Common myeloid progenitor, CD34-positive (primary cell): ENCODE measurements at regions not wholly inside any gene's neighbourhood (a gene's known extent, or its start where the extent isn't known, plus 50 kb on each side); places are given as distances from the start of the nearest gene placed in this dataset.

ENCODE experiments used
- CTCF ChIA-PET: fragments of 350-600 bp; sonication (Branson Sonifier 250); formaldehyde crosslinking; loops from one replicate; lab custom pipeline; 2021; ENCODE audit warnings: antibody characterized with exemption; lab: Charles Lee
- POLR2A ChIA-PET: fragments of 350-600 bp; sonication (Branson Sonifier 250); formaldehyde crosslinking; loops from one replicate; lab custom pipeline; 2021; ENCODE audit warnings: antibody characterized with exemption; lab: Charles Lee
- DNase-seq, 3 donors: peaks; one replicate each; pipeline versions ENCODE4 v3.0.0 to v3.0.0-alpha.2; 2013
- H3K27ac ChIP-seq, 2 experiments: 1 replicate in 1 of 2; 2 replicates in 1 of 2; pipeline ENCODE4 v1.7.0; 2013; ENCODE audit warnings: inconsistent platforms in 2 of 2, low read length in 2 of 2, mild to moderate bottlenecking in 2 of 2, low read depth in 1 of 2, moderate library complexity in 1 of 2; ENCODE audit not compliant: severe bottlenecking in 2 of 2, insufficient read depth in 1 of 2, poor library complexity in 1 of 2
- H3K27me3 ChIP-seq, 5 experiments: replicated peaks in 2 of 5; 1 replicate in 3 of 5; 2 replicates in 2 of 5; pipeline versions ENCODE4 v1.6.1 to v1.7.0; 2013; ENCODE audit warnings: low read length in 4 of 5, mild to moderate bottlenecking in 2 of 5, moderate library complexity in 2 of 5, inconsistent platforms in 1 of 5; ENCODE audit not compliant: insufficient read depth in 5 of 5, control insufficient read depth in 4 of 5
- H3K36me3 ChIP-seq, 4 experiments: 1 replicate in 2 of 4; 2 replicates in 2 of 4; pipeline versions ENCODE4 v1.6.1 to v1.7.0; 2013; ENCODE audit warnings: low read length in 3 of 4, control low read depth in 1 of 4, mild to moderate bottlenecking in 1 of 4; ENCODE audit not compliant: control insufficient read depth in 4 of 4, insufficient read depth in 4 of 4
- H3K4me1 ChIP-seq, 4 experiments: 1 replicate in 3 of 4; 2 replicates in 1 of 4; pipeline versions ENCODE4 v1.6.1 to v1.7.1; 2013; ENCODE audit warnings: low read length in 3 of 4, mild to moderate bottlenecking in 3 of 4, control low read depth in 1 of 4, inconsistent platforms in 1 of 4, moderate library complexity in 1 of 4; ENCODE audit not compliant: control insufficient read depth in 4 of 4, insufficient read depth in 4 of 4; ENCODE audit errors: control extremely low read depth in 1 of 4
- H3K4me3 ChIP-seq, 7 experiments: 1 replicate in 4 of 7; 2 replicates in 3 of 7; pipeline versions ENCODE4 v1.5.1 to v1.7.0; 2013; ENCODE audit warnings: mild to moderate bottlenecking in 7 of 7, low read length in 6 of 7, moderate library complexity in 6 of 7, inconsistent platforms in 2 of 7, low read depth in 2 of 7, control low read depth in 1 of 7; ENCODE audit not compliant: insufficient read depth in 4 of 7, control insufficient read depth in 1 of 7; ENCODE audit errors: extremely low read depth in 1 of 7
- H3K9me3 ChIP-seq, 5 experiments: 1 replicate in 4 of 5; 2 replicates in 1 of 5; pipeline versions ENCODE4 v1.6.1 to v1.7.1; 2013; ENCODE audit warnings: low read length in 4 of 5, mild to moderate bottlenecking in 2 of 5, inconsistent platforms in 1 of 5, low read depth in 1 of 5, moderate library complexity in 1 of 5; ENCODE audit not compliant: control insufficient read depth in 4 of 5, insufficient read depth in 2 of 5; ENCODE audit errors: control extremely low read depth in 1 of 5
- WGBS: methylation state at CpG from one replicate; pipeline ENCODE4 v1.1.5; 2013; ENCODE audit not compliant: insufficient coverage; 5-methylcytosine and 5-hydroxymethylcytosine counted together

- WGBS, result 96% methylated on average over 5 of the region's 5 CpGs
- no peaks in the 10 kb centered on the region for H3K36me3 ChIP-seq
- H3K9me3 ChIP-seq, result no peaks in the 10 kb centered on the region
- H3K4me1 ChIP-seq, result no peaks in the 10 kb centered on the region
- POLR2A ChIA-PET, result no interaction called here
- no peak for DNase-seq
- CTCF ChIA-PET, result no interaction called here
- H3K27ac ChIP-seq, result no peak overlapping the region
- H3K27me3 ChIP-seq, result no peaks in the 10 kb centered on the region
- no peak overlapping the region for H3K4me3 ChIP-seq
Observed at GRCh38 chr1:96651517-96651916, 70.1 kb upstream of the PTBP2 start.

- ChIA-PET POLR2A (no interaction called here), CTCF (interaction anchor here (0.6 to 1.6 kb wide), 2 partner anchors 11 to 66 kb away, joined by 3 to 4 read pairs; no protein-coding TSS in a partner anchor)
- DNase-seq, result no peak
- WGBS, result 100% methylated on average over 1 of the region's 3 CpGs
- no peaks in the 10 kb centered on the region for H3K36me3 ChIP-seq
- peaks cover 0 to 8% (median 2%) of the 10 kb centered on the region in 5 experiments for H3K9me3 ChIP-seq
- H3K27me3 ChIP-seq, result no peaks in the 10 kb centered on the region
- no peak overlapping the region for H3K4me3 ChIP-seq
- no peak overlapping the region for H3K27ac ChIP-seq
- no peaks in the 10 kb centered on the region for H3K4me1 ChIP-seq
Observed at GRCh38 chr1:96660051-96660450, 61.5 kb upstream of the PTBP2 start.

GRCh38 chr1:96660503-96660902, 61.1 kb upstream of the PTBP2 start:
- H3K36me3 ChIP-seq, result no peaks in the 10 kb centered on the region
- H3K27ac ChIP-seq, result no peak overlapping the region
- no peak for DNase-seq
- H3K27me3 ChIP-seq, result no peaks in the 10 kb centered on the region
- no peak overlapping the region for H3K4me3 ChIP-seq
- peaks cover 0 to 8% (median 2%) of the 10 kb centered on the region in 5 experiments for H3K9me3 ChIP-seq
- 93% methylated on average over 2 of the region's 2 CpGs for WGBS
- CTCF ChIA-PET, result interaction anchor here (1.6 kb wide), 1 partner anchor 12 kb away, joined by 4 read pairs; no protein-coding TSS in a partner anchor
- POLR2A ChIA-PET, result no interaction called here
- no peaks in the 10 kb centered on the region for H3K4me1 ChIP-seq
